ENCODE measurements at regions not wholly inside any gene's neighbourhood (a gene's known extent, or its start where the extent isn't known, plus 50 kb on each side); places are given as distances from the start of the nearest gene placed in this dataset.

- TF ChIP-seq, protein P1, sequence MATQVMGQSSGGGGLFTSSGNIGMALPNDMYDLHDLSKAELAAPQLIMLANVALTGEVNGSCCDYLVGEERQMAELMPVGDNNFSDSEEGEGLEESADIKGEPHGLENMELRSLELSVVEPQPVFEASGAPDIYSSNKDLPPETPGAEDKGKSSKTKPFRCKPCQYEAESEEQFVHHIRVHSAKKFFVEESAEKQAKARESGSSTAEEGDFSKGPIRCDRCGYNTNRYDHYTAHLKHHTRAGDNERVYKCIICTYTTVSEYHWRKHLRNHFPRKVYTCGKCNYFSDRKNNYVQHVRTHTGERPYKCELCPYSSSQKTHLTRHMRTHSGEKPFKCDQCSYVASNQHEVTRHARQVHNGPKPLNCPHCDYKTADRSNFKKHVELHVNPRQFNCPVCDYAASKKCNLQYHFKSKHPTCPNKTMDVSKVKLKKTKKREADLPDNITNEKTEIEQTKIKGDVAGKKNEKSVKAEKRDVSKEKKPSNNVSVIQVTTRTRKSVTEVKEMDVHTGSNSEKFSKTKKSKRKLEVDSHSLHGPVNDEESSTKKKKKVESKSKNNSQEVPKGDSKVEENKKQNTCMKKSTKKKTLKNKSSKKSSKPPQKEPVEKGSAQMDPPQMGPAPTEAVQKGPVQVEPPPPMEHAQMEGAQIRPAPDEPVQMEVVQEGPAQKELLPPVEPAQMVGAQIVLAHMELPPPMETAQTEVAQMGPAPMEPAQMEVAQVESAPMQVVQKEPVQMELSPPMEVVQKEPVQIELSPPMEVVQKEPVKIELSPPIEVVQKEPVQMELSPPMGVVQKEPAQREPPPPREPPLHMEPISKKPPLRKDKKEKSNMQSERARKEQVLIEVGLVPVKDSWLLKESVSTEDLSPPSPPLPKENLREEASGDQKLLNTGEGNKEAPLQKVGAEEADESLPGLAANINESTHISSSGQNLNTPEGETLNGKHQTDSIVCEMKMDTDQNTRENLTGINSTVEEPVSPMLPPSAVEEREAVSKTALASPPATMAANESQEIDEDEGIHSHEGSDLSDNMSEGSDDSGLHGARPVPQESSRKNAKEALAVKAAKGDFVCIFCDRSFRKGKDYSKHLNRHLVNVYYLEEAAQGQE (IDR thresholded peaks at IDR 0.05; ENCODE audit: insufficient read depth in 1 of 2, low read depth in 2 of 2, low read length in 2 of 2): no peak
- no peak for TF ChIP-seq POLR2AphosphoS5 (IDR thresholded peaks at IDR 0.05; ENCODE audit: low read depth, low read length)
- TF ChIP-seq SIN3A (IDR thresholded peaks at IDR 0.05; ENCODE audit: borderline replicate concordance, insufficient read depth, low read length): no peak
- no peak for TF ChIP-seq FOXP2 (optimal IDR thresholded peaks at IDR 0.05; ENCODE audit: borderline replicate concordance, extremely low read depth, extremely low read length, insufficient read depth)
- no peak for TF ChIP-seq TAF1 (IDR thresholded peaks at IDR 0.05; ENCODE audit: borderline replicate concordance, insufficient read depth, low read length)
Observed at GRCh38 chr5:142500227-142500905, 175.5 kb upstream of the SPRY4 start.

- TF ChIP-seq, protein P1 (IDR thresholded peaks at IDR 0.05; ENCODE audit: insufficient read depth in 1 of 2, low read depth in 2 of 2, low read length in 2 of 2): no peak
- no peak for TF ChIP-seq SIN3A (IDR thresholded peaks at IDR 0.05; ENCODE audit: borderline replicate concordance, insufficient read depth, low read length)
Observed at GRCh38 chr5:142499591-142500226, 174.9 kb upstream of the SPRY4 start.

- TF ChIP-seq FOXP2 (optimal IDR thresholded peaks at IDR 0.05; ENCODE audit: borderline replicate concordance, extremely low read depth, extremely low read length, insufficient read depth) (no peak), SIN3A (IDR thresholded peaks at IDR 0.05; ENCODE audit: borderline replicate concordance, insufficient read depth, low read length) (no peak), POLR2AphosphoS5 (IDR thresholded peaks at IDR 0.05; ENCODE audit: low read depth, low read length) (no peak), TAF1 (IDR thresholded peaks at IDR 0.05; ENCODE audit: borderline replicate concordance, insufficient read depth, low read length) (no peak)
- TF ChIP-seq, protein P1 (IDR thresholded peaks at IDR 0.05; ENCODE audit: insufficient read depth in 1 of 2, low read depth in 2 of 2, low read length in 2 of 2): no peak
Observed at GRCh38 chr5:142498298-142498697, 173.5 kb upstream of the SPRY4 start.

GRCh38 chr5:142495531-142495930 lies 170.7 kb upstream of the SPRY4 start:
- TF ChIP-seq, protein P1 (IDR thresholded peaks at IDR 0.05; ENCODE audit: insufficient read depth in 1 of 2, low read depth in 2 of 2, low read length in 2 of 2): no peak
- no peak for TF ChIP-seq SIN3A (IDR thresholded peaks at IDR 0.05; ENCODE audit: borderline replicate concordance, insufficient read depth, low read length)
- no peak for TF ChIP-seq FOXP2 (optimal IDR thresholded peaks at IDR 0.05; ENCODE audit: borderline replicate concordance, extremely low read depth, extremely low read length, insufficient read depth)
- TF ChIP-seq TAF1 (IDR thresholded peaks at IDR 0.05; ENCODE audit: borderline replicate concordance, insufficient read depth, low read length): no peak
- TF ChIP-seq POLR2AphosphoS5 (IDR thresholded peaks at IDR 0.05; ENCODE audit: low read depth, low read length): no peak

Measured in PFSK-1 (cell line).